Activated T-cell treated with anti-CD3 and anti-CD28 coated beads, Interleukin-2, amount 50 U/mL, for 72 hours (primary cell): ENCODE measurements at regions not wholly inside any gene's neighbourhood (a gene's known extent, or its start where the extent isn't known, plus 50 kb on each side); places are given as distances from the start of the nearest gene placed in this dataset.

Experiments used
- ATAC-seq, 2 donors: fragments of 150-1000 bp; cut with Tn5 transposase; replicated peaks in 1 of 2; 2 replicates each; pipeline ENCODE4 v1.10.0; 2021; ENCODE audit warnings: moderate library complexity in 2 of 2, mild to moderate bottlenecking in 1 of 2
- DNase-seq, 2 donors: peaks; one replicate each; pipeline ENCODE4 v3.0.0; 2021 to 2022; ENCODE audit warnings: mixed read lengths in 1 of 2
- H3K27ac Mint-ChIP-seq: one replicate; pipeline ENCODE4 v1.8.0; 2022; ENCODE audit warnings: mild to moderate bottlenecking, moderate library complexity, mixed read lengths
- H3K27me3 Mint-ChIP-seq: one replicate; pipeline ENCODE4 v1.8.0; 2022; ENCODE audit warnings: low read depth, mixed read lengths
- H3K36me3 Mint-ChIP-seq, 2 donors: one replicate each; pipeline ENCODE4 v1.8.0; 2022; ENCODE audit warnings: mixed read lengths in 2 of 2, mild to moderate bottlenecking in 1 of 2; ENCODE audit not compliant: insufficient read depth in 2 of 2
- H3K4me1 Mint-ChIP-seq: one replicate; pipeline ENCODE4 v1.8.0; 2022; ENCODE audit warnings: low read depth, mixed read lengths
- H3K4me3 Mint-ChIP-seq, 2 donors: one replicate each; pipeline ENCODE4 v1.8.0; 2022; ENCODE audit warnings: mild to moderate bottlenecking in 2 of 2, mixed read lengths in 2 of 2, moderate library complexity in 2 of 2
- H3K9me3 Mint-ChIP-seq, 2 donors: one replicate each; pipeline ENCODE4 v1.8.0; 2022; ENCODE audit warnings: mixed read lengths in 2 of 2

DNA sequence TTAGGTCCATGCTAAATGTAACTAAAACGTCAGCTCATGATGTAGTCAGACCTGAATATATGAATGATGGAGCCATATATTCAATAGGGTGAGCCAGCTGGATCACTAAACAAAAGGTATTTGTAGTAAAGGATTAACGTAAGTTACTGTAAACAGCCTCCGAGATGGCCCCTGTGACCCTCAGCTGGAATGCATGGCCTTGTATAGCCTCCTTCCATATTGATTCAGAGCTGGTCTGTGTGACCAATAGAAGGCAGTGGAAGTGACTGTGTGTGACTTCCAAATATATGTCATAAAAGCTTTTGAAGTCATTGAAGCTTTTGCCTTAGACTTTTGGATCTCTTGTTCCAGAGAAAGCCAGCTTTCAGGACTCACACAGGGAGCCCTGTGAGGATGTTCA, 154.4 kb upstream of the CHD1 start:
- ATAC-seq (no peak), DNase-seq (no peak)
- Mint-ChIP-seq H3K27ac (no peak overlapping the region), H3K4me1 (no peaks in the 10 kb centered on the region), H3K4me3 (no peak overlapping the region), H3K27me3 (no peaks in the 10 kb centered on the region), H3K9me3 (no peaks in the 10 kb centered on the region), H3K36me3 (no peaks in the 10 kb centered on the region)

DNA sequence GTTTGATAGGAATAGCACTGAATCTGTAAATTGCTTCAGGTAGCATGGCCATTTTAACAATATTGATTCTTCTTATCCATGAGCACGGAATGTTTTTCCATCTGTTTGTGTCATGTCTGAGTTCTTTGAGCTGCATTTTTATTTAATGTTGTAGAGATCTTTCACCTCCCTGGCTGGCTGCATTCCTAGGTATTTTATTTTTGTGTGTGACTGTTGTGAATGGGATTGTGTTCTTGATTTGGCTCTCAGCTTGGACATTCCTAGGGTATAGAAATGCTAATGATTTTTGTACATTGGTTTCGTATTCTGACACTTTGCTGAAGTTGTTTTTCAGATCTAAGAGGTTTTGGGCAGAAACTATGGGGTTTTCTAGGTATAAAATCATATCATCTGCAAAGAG, 152.9 kb upstream of the CHD1 start:
- no peaks in the 10 kb centered on the region for H3K36me3 Mint-ChIP-seq
- ATAC-seq = no peak
- H3K4me1 Mint-ChIP-seq = peaks cover 6% of the 10 kb centered on the region
- no peaks in the 10 kb centered on the region for H3K27me3 Mint-ChIP-seq
- no peaks in the 10 kb centered on the region for H3K9me3 Mint-ChIP-seq
- H3K27ac Mint-ChIP-seq = no peak overlapping the region
- no peak overlapping the region for H3K4me3 Mint-ChIP-seq
- no peak for DNase-seq

DNA sequence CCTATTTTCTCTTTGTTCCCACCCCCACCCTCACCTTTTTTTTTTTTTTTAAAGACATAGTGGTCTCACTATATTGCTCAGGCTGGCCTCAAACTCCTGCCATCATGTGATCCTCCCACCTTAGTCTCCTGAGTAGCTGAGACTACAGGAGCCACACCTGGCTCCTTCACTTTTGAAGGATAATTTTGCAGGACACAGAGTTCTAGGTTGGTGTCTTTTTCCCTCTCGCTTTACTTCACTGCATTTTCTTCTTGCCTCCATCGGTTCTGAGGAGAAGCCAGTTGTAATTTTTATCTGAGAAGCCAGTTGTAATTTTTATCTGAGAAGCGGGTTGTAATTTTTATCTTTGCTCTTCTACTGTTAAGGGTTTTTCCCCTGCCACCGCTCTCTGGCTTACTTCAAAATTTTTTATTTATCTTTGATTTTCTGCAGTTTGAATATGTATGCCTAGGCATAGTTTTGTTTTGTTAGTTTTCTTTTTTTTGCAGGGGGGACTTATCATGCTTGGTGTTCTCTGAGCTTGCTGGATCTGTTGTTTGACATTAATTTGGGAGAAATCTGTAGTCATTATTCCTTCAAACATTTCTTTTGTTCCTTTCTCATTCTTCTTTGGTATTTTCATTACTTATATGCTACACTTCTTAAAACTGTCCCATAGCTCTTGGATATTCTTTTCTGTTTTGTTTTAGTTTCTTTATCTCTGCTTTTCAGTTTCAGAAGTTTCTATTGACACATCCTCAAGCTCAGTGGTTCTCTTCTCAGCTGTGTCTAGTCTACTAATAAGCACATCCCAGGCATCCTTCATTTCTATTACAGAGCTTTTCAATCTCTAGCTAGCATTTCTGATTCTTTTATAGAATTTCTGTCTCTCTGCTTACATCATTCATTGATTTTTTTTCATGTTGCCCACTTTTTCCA, 148.2 kb upstream of the CHD1 start:
- Mint-ChIP-seq H3K4me1 (peaks cover 6% of the 10 kb centered on the region), H3K36me3 (no peaks in the 10 kb centered on the region), H3K4me3 (no peak overlapping the region), H3K27ac (peak overlapping the region; percentile 35), H3K9me3 (peaks cover 2 to 6% of the 10 kb centered on the region in 2 donors), H3K27me3 (no peaks in the 10 kb centered on the region)
- ATAC-seq (no peak), DNase-seq (no peak)

DNA sequence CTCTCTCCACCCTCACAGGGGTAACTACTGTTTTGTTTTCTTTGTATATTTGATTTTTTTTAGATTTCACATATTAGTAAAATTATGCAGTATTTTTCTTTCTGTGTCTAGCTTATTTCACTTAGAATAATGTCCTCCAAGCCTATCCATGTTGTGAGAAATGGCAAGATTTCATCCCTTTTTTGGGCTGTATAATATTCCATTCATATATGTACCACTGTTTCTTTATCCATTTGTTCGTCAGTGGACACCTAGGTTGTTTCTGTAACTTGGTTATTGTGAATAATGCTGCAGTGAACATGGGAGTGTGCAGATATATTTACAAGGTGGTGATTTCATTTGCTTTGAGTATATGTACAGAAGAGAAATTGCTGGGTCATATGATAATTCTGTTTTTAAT, 144.0 kb upstream of the CHD1 start:
- Mint-ChIP-seq H3K9me3 (peaks cover 6 to 9% of the 10 kb centered on the region in 2 donors), H3K36me3 (no peaks in the 10 kb centered on the region), H3K27me3 (no peaks in the 10 kb centered on the region), H3K27ac (no peak overlapping the region), H3K4me1 (peaks cover 6% of the 10 kb centered on the region), H3K4me3 (no peak overlapping the region)
- ATAC-seq (no peak), DNase-seq (no peak)

DNA sequence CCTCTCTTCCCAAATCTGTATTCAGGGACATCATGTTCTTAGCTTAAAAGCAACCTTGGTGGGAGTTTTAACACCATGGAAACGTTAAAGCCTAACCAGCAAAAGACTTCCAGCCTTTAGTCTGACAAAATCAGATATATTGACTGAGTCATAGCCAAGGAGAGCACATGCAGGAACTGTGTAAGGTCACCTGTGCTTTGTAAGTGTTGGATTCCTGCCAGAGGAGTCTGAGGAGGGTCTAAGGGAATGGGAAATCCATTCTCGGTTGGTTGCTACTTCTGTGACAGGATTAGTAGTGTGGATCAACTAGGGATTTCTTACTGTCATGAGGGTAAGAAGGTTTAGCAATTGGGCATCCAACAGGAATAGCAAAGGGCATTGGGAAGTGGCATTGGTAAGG, 142.0 kb upstream of the CHD1 start:
- no peaks in the 10 kb centered on the region for H3K36me3 Mint-ChIP-seq
- no peak overlapping the region for H3K4me3 Mint-ChIP-seq
- no peak for DNase-seq
- no peaks in the 10 kb centered on the region for H3K4me1 Mint-ChIP-seq
- no peak overlapping the region for H3K27ac Mint-ChIP-seq
- H3K27me3 Mint-ChIP-seq = no peaks in the 10 kb centered on the region
- H3K9me3 Mint-ChIP-seq = peaks cover 6 to 9% of the 10 kb centered on the region in 2 donors
- ATAC-seq = no peak

DNA sequence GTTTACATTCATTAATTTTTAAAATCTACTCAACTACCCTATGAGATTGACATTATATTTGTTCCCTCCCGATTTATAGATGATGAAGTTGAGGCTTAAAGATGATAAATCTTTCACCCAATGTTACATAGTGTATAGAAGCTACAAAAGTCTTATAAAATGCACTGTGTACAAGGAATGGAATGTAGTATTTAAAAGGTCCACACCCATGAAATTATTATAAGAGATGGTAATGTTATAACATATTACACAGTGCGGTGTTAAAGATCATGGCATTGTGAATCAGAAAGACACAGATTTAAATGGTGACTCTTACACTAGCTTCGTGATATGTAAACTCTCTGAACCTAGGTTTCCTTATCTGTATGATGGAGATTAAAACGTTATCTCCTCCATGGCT, 141.6 kb upstream of the CHD1 start:
- no peak for ATAC-seq
- no peaks in the 10 kb centered on the region for H3K36me3 Mint-ChIP-seq
- DNase-seq = no peak
- H3K9me3 Mint-ChIP-seq = peaks cover 6 to 9% of the 10 kb centered on the region in 2 donors
- no peak overlapping the region for H3K4me3 Mint-ChIP-seq
- H3K4me1 Mint-ChIP-seq = no peaks in the 10 kb centered on the region
- H3K27me3 Mint-ChIP-seq = no peaks in the 10 kb centered on the region
- no peak overlapping the region for H3K27ac Mint-ChIP-seq

DNA sequence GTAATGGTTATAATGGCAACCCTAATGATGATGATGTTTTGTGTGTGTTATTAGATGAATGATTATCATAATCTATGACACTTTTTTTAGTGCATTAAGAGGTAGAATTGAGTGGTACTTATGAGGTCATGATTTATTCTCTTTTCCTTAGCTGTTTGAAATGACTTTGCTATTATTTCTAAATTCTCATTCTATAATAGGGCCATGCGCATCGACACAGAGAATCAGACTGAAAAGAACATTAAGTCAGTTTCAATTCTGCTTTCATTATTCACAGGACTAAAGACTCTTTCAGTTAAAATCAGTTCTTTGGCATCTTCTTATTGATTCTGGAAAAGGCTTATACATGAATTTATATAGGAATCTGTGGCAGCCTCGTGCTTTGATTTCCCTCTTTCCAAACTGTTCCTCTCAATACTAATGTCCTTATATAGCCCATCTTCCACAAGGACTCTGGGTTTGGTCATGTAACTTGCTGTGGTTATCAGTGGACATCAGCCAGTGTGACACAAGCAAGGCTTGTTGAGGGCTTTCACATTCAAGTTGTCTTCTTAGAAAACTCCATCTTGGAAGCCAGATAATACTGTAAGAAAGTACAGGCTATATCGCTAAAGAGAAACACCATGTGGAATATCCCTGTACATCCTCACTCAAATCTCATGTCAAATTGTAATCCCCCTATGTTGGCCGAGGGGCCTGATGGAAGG, 140.3 kb upstream of the CHD1 start:
- peaks cover 6 to 9% of the 10 kb centered on the region in 2 donors for H3K9me3 Mint-ChIP-seq
- no peaks in the 10 kb centered on the region for H3K27me3 Mint-ChIP-seq

DNA sequence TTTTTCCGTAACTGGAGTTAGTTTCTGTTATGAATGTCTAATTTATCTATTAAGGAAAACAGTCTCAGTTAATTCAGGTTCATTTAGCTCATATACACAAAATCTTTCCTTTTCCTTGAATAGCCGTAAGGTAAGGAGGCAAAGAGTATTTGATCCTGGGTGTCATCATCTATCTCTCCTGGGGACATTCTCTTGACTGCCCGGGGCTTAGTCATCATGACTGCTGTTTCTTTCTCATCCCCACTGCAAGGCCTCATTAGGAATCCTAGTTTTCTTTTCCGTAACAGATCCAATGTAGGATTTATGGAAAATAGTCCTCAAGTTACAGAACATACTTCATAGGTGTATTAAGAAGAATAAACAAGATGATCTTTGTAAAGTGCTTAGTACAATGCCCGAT, 134.9 kb upstream of the CHD1 start:
- H3K4me3 Mint-ChIP-seq = no peak overlapping the region
- peaks cover 14% of the 10 kb centered on the region for H3K4me1 Mint-ChIP-seq
- H3K27ac Mint-ChIP-seq = no peak overlapping the region
- ATAC-seq (no peak), DNase-seq (no peak)
- no peaks in the 10 kb centered on the region for H3K27me3 Mint-ChIP-seq
- no peaks in the 10 kb centered on the region for H3K36me3 Mint-ChIP-seq
- no peaks in the 10 kb centered on the region for H3K9me3 Mint-ChIP-seq

More for the DNA sequence above, 140.3 kb upstream of the CHD1 start:
- no peaks in the 10 kb centered on the region for H3K4me1 Mint-ChIP-seq
- DNase-seq (no peak), ATAC-seq (no peak)
- no peaks in the 10 kb centered on the region for H3K36me3 Mint-ChIP-seq
- H3K4me3 Mint-ChIP-seq = no peak overlapping the region
- H3K27ac Mint-ChIP-seq = no peak overlapping the region

DNA sequence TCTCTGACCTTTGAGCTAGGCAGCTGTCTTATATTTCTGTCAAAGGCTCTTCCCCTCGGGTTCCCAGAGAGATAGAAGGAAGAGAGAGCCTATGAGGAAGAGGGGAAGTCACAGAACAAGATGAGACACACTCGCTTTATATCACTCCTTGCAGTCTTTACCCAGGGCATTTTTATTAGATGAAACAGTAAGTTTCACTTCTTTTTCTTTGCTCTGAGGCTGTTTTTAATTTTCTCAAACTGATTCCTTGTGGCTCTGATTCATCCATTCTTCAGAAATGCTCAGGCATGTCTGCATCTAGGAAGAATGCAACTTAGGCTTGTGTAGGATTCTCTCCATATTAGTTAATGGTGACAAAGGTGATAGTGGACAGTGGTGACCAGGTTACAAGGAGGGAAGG, 132.9 kb upstream of the CHD1 start:
- Mint-ChIP-seq H3K4me3 (peak overlapping the region in 1 of 2 donors; percentile 3), H3K4me1 (peaks cover 14% of the 10 kb centered on the region), H3K27me3 (no peaks in the 10 kb centered on the region), H3K27ac (no peak overlapping the region), H3K36me3 (no peaks in the 10 kb centered on the region), H3K9me3 (no peaks in the 10 kb centered on the region)
- DNase-seq (no peak), ATAC-seq (no peak)

DNA sequence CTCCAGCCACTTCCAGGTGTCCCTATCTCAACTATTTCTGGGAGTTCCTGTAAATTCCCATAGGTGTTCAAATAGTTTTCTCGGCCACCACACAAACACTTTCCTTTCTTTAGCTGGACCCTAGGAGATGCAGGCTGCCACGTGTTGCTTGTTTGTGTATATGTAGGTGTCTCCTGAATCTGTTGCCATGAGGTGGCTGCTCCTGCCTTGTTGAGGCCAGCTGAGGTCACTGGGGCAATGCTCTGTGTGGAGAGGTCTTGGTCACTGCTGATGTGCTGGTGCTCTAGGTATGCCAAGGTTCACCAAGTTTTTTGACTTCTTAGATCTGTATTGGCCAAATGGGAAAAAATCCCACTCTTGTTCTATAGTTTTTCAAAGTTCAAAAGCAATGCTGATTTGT, 132.5 kb upstream of the CHD1 start:
- H3K27me3 Mint-ChIP-seq = no peaks in the 10 kb centered on the region
- no peak overlapping the region for H3K27ac Mint-ChIP-seq
- H3K9me3 Mint-ChIP-seq = no peaks in the 10 kb centered on the region
- ATAC-seq = no peak
- H3K4me1 Mint-ChIP-seq = peaks cover 14% of the 10 kb centered on the region
- H3K4me3 Mint-ChIP-seq = peak overlapping the region in 1 of 2 donors; percentile 3
- no peaks in the 10 kb centered on the region for H3K36me3 Mint-ChIP-seq
- no peak for DNase-seq

DNA sequence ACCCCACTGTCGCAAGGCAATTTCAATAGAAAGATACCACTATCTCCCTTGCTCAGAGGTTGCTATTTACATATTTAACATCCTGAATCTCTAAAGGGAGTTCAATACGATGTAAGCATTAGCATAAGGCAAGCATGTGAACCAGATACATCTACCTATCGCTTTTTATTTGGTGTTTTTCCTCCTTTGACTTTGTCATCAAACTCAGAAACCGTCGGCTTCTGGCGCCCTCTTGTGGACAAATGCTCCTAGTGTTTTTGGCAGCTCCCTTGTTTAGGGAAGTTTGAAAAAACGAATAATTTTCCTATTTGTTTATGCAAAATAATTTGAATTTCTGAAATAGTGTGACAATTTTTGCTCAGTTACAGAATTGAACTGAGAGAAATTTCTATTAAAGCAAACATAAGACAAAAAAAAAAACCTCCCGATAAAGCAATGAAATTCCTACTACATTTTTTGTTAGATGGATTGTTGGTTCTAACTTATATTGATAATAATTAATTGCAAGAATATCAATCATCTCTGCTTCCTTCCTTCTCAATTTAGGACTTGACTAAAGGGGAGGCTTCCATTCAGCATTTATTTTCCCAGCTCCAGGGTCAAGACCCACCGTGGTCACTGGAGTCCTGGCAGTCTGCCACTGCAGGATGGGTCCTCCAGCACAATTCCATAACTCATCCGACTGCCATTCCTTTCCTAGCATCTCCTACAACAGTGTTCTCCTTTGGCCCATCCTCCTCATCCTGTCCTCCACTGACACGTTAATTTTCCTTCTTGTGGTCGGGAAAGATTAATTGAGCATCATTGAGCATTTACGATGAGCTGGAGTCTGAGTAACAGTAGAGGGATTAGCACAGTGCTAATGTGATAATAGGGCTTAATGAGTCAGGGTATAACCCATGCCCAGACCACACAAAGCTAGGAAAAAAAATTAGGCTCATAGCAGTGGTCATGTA, 131.8 kb upstream of the CHD1 start:
- no peaks in the 10 kb centered on the region for H3K9me3 Mint-ChIP-seq
- H3K4me1 Mint-ChIP-seq = peaks cover 14% of the 10 kb centered on the region
- no peak overlapping the region for H3K4me3 Mint-ChIP-seq
- no peaks in the 10 kb centered on the region for H3K27me3 Mint-ChIP-seq
- no peaks in the 10 kb centered on the region for H3K36me3 Mint-ChIP-seq
- peak in 1 of 2 donors; percentile 34 for ATAC-seq
- H3K27ac Mint-ChIP-seq = no peak overlapping the region
- DNase-seq = peak; percentile 80 to 81

DNA sequence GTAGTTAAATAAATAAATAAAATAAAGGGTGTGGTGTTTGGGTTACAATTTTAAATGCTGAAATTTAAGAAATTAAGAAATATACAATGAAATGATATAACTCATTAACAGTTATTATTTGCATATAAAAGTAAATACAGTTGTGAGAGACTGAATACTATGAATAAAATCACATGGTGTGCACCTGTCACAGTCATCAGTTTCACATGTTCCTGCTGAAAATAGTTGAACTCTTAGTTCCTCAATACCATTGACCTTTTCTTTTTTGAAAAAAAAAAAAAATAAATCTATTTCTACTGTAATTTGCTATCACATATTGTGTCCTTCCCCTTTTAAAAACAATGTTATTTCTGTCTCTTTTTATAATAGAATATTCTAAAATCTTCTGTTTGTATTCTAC, 130.9 kb upstream of the CHD1 start:
- H3K9me3 Mint-ChIP-seq = no peaks in the 10 kb centered on the region
- H3K36me3 Mint-ChIP-seq = no peaks in the 10 kb centered on the region

DNA sequence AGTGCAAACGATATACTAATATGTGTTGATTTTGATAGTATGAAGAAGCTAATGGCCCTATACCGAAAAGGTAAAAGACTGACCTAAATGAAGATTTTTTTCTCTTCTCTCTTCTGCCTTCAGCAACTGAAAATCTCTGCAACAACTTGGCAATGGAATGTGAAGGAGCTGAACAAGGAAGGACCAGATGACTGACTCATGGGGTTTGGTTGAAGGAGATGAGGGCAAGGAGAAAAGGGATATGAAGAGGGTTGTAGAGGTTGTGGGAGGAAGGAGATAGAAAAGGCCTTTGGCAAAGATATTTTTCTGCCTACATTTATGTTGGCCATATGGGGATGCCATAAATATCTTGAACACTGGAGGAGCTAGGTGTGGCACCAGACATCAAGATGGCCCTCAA, 129.7 kb upstream of the CHD1 start:
- Mint-ChIP-seq H3K36me3 (no peaks in the 10 kb centered on the region), H3K27me3 (no peaks in the 10 kb centered on the region), H3K4me1 (peaks cover 14% of the 10 kb centered on the region), H3K27ac (no peak overlapping the region), H3K9me3 (no peaks in the 10 kb centered on the region), H3K4me3 (no peak overlapping the region)
- DNase-seq = no peak
- ATAC-seq = no peak

More for the DNA sequence above, 130.9 kb upstream of the CHD1 start:
- H3K4me1 Mint-ChIP-seq = peaks cover 14% of the 10 kb centered on the region
- DNase-seq (no peak), ATAC-seq (no peak)
- no peak overlapping the region for H3K4me3 Mint-ChIP-seq
- H3K27me3 Mint-ChIP-seq = no peaks in the 10 kb centered on the region
- H3K27ac Mint-ChIP-seq = no peak overlapping the region
